ENCODE measurements at regions not wholly inside any gene's neighbourhood (a gene's known extent, or its start where the extent isn't known, plus 50 kb on each side); places are given as distances from the start of the nearest gene placed in this dataset.

GRCh38 chr2:18176679-18177215, 298.3 kb downstream of the KCNS3 start:
- DNase-seq (ENCODE audit: extremely low read depth in 1 of 11, low read depth in 9 of 11, low spot score in 4 of 11) = no peak

GRCh38 chr2:18172607-18173006, 294.1 kb downstream of the KCNS3 start:
- DNase-seq (ENCODE audit: extremely low read depth in 1 of 11, low read depth in 9 of 11, low spot score in 4 of 11) = no peak

- no peak for DNase-seq (ENCODE audit: extremely low read depth in 1 of 11, low read depth in 9 of 11, low spot score in 4 of 11)
Observed at GRCh38 chr2:18171191-18172139, 293.0 kb downstream of the KCNS3 start.

GRCh38 chr2:18170642-18171041, 292.2 kb downstream of the KCNS3 start:
- no peak for DNase-seq (ENCODE audit: extremely low read depth in 1 of 11, low read depth in 9 of 11, low spot score in 4 of 11)

GRCh38 chr2:18169893-18170175, 291.4 kb downstream of the KCNS3 start:
- no peak for DNase-seq (ENCODE audit: extremely low read depth in 1 of 11, low read depth in 9 of 11, low spot score in 4 of 11)

- DNase-seq (ENCODE audit: extremely low read depth in 1 of 11, low read depth in 9 of 11, low spot score in 4 of 11) = no peak
Observed at GRCh38 chr2:18169121-18169892, 290.8 kb downstream of the KCNS3 start.

GRCh38 chr2:18167871-18168270, 289.4 kb downstream of the KCNS3 start:
- no peak for DNase-seq (ENCODE audit: extremely low read depth in 1 of 11, low read depth in 9 of 11, low spot score in 4 of 11)

- DNase-seq (ENCODE audit: extremely low read depth in 1 of 11, low read depth in 9 of 11, low spot score in 4 of 11) = no peak
Observed at GRCh38 chr2:18161681-18162080, 283.2 kb downstream of the KCNS3 start.

GRCh38 chr2:18159896-18160295, 281.4 kb downstream of the KCNS3 start:
- no peak for DNase-seq (ENCODE audit: extremely low read depth in 1 of 11, low read depth in 9 of 11, low spot score in 4 of 11)

GRCh38 chr2:18156421-18156820, 278.0 kb downstream of the KCNS3 start:
- no peak for DNase-seq (ENCODE audit: extremely low read depth in 1 of 11, low read depth in 9 of 11, low spot score in 4 of 11)

GRCh38 chr2:18156002-18156401, 277.5 kb downstream of the KCNS3 start:
- no peak for DNase-seq (ENCODE audit: extremely low read depth in 1 of 11, low read depth in 9 of 11, low spot score in 4 of 11)

- no peak for DNase-seq (ENCODE audit: extremely low read depth in 1 of 11, low read depth in 9 of 11, low spot score in 4 of 11)
Observed at GRCh38 chr2:18154812-18155211, 276.3 kb downstream of the KCNS3 start.

GRCh38 chr2:18154259-18154658, 275.8 kb downstream of the KCNS3 start:
- no peak for DNase-seq (ENCODE audit: extremely low read depth in 1 of 11, low read depth in 9 of 11, low spot score in 4 of 11)

- no peak for DNase-seq (ENCODE audit: extremely low read depth in 1 of 11, low read depth in 9 of 11, low spot score in 4 of 11)
Observed at GRCh38 chr2:18153741-18154140, 275.3 kb downstream of the KCNS3 start.

GRCh38 chr2:18151237-18151636, 272.8 kb downstream of the KCNS3 start:
- no peak for DNase-seq (ENCODE audit: extremely low read depth in 1 of 11, low read depth in 9 of 11, low spot score in 4 of 11)

GRCh38 chr2:18149660-18150246, 271.3 kb downstream of the KCNS3 start:
- peak in 10 of 11 donors; percentile 2 to 27 (median 8) for DNase-seq (ENCODE audit: extremely low read depth in 1 of 11, low read depth in 9 of 11, low spot score in 4 of 11)

- no peak for DNase-seq (ENCODE audit: extremely low read depth in 1 of 11, low read depth in 9 of 11, low spot score in 4 of 11)
Observed at GRCh38 chr2:18136881-18137475, 258.5 kb downstream of the KCNS3 start.

GRCh38 chr2:18133310-18133709, 254.8 kb downstream of the KCNS3 start:
- DNase-seq (ENCODE audit: extremely low read depth in 1 of 11, low read depth in 9 of 11, low spot score in 4 of 11) = no peak

GRCh38 chr2:18132697-18133096, 254.2 kb downstream of the KCNS3 start:
- no peak for DNase-seq (ENCODE audit: extremely low read depth in 1 of 11, low read depth in 9 of 11, low spot score in 4 of 11)

Data from renal cortex interstitium (tissue), 11 donors.